Mesendoderm (in vitro differentiated cells): ENCODE measurements at regions not wholly inside any gene's neighbourhood (a gene's known extent, or its start where the extent isn't known, plus 50 kb on each side); places are given as distances from the start of the nearest gene placed in this dataset.

Experiments used
- DNase-seq: peaks from one replicate; pipeline ENCODE4 v3.0.0; 2013
- H2AK5ac ChIP-seq: 2 replicates; pipeline ENCODE4 v1.6.1; 2013; ENCODE audit warnings: low read length, inconsistent platforms
- H2BK120ac ChIP-seq: 2 replicates; pipeline ENCODE4 v1.6.1; 2013; ENCODE audit warnings: low read depth, mild to moderate bottlenecking, low read length, moderate library complexity, mixed read lengths
- H2BK15ac ChIP-seq: replicated peaks from 2 replicates; pipeline ENCODE4 v1.6.1; 2013; ENCODE audit warnings: low read depth, mild to moderate bottlenecking, moderate library complexity
- H2BK5ac ChIP-seq: 2 replicates; pipeline ENCODE4 v1.6.1; 2013; ENCODE audit warnings: low read length, inconsistent platforms
- H3K18ac ChIP-seq: 2 replicates; pipeline ENCODE4 v1.6.1; 2013; ENCODE audit warnings: mild to moderate bottlenecking, low read length, mixed read lengths
- H3K23ac ChIP-seq: one replicate; pipeline ENCODE4 v1.6.1; 2013; ENCODE audit warnings: low read length
- H3K27ac ChIP-seq: 2 replicates; pipeline ENCODE4 v1.5.1; 2013; ENCODE audit warnings: low read depth, mild to moderate bottlenecking, inconsistent platforms, low read length, moderate library complexity
- H3K27me3 ChIP-seq: 2 replicates; pipeline ENCODE4 v1.6.1; 2013; ENCODE audit warnings: low read length, control low read depth, mild to moderate bottlenecking, inconsistent platforms; ENCODE audit not compliant: insufficient read depth, poor library complexity
- H3K36me3 ChIP-seq: 2 replicates; pipeline ENCODE4 v1.6.1; 2013; ENCODE audit warnings: low read length, inconsistent platforms; ENCODE audit not compliant: control insufficient read depth, insufficient read depth
- H3K4ac ChIP-seq: one replicate; pipeline ENCODE4 v1.6.1; 2013; ENCODE audit warnings: low read depth, mild to moderate bottlenecking, low read length, moderate library complexity
- H3K4me1 ChIP-seq: 2 replicates; pipeline ENCODE4 v1.6.1; 2013; ENCODE audit warnings: low read depth, low read length, inconsistent platforms; ENCODE audit not compliant: control insufficient read depth
- H3K4me2 ChIP-seq: 2 replicates; pipeline ENCODE4 v1.6.1; 2013; ENCODE audit warnings: low read length
- H3K4me3 ChIP-seq: 2 replicates; pipeline ENCODE4 v1.5.1; 2013; ENCODE audit warnings: mild to moderate bottlenecking, low read length
- H3K56ac ChIP-seq: one replicate; pipeline ENCODE4 v1.6.1; 2013; ENCODE audit warnings: low read length
- H3K79me1 ChIP-seq: 2 replicates; pipeline ENCODE4 v1.6.1; 2013; ENCODE audit warnings: low read length, inconsistent platforms
- H3K79me2 ChIP-seq: 2 replicates; pipeline ENCODE4 v1.6.1; 2013; ENCODE audit warnings: mild to moderate bottlenecking, low read length; ENCODE audit not compliant: control insufficient read depth, insufficient read depth
- H3K9ac ChIP-seq: 2 replicates; pipeline ENCODE4 v1.6.1; 2013; ENCODE audit warnings: low read length, inconsistent platforms
- H4K5ac ChIP-seq: one replicate; pipeline ENCODE4 v1.6.1; 2013; ENCODE audit warnings: low read length
- H4K8ac ChIP-seq: one replicate; pipeline ENCODE4 v1.6.1; 2013; ENCODE audit warnings: low read depth, mild to moderate bottlenecking, control low read depth, low read length, moderate library complexity
- WGBS: extraction: QIAGEN DNeasy Blood & Tissue Kit; methylation state at CpG from one replicate; pipeline ENCODE4 v1.1.7; 2013; ENCODE audit warnings: low lambda C conversion rate, missing lambda C conversion rate; ENCODE audit not compliant: insufficient coverage; ENCODE audit errors: extremely low coverage; 5-methylcytosine and 5-hydroxymethylcytosine counted together

DNA sequence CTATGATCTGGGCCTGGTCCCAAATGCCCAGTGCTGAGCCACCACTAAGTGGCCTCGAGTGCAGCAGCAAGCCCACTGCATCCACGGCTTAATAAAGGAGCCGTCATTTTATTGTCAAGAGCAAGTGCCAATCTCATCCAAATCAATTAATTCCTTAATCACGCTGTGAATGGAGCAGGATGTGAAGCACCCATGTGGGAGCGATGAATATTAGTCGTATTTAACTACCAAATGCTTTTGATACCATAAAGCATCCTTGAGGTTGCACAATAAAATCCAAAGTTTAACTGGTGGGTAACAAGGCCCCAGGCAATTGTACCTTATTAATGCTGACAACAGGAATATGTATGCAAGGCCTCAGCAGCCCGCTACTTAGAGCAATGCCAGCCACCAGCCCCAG lies 226.0 kb upstream of the C16orf82 start:
- Histone ChIP-seq H3K4me2 (no peak overlapping the region), H2BK120ac (no peak overlapping the region)
- no CpG with 5 or more reads among the region's 7 CpGs for WGBS

DNA sequence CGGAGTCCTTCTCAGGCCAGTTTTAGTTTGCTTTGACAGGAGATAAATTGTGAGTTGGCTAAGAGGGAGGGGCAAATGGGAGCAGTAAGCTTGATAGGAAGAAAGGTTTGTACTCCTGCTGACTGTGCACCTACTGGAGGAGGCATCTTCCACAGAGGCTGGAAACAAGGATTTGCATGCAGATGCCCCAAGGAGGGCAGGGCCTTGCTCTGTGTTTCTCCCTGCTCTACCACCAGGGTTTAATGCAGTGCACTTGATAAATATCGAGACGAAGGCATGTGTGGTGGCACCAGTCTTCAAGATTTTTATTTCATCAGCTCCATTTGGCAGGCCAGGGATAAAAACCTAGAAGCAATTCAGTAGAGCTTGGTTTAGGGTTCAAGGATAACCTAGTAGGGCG lies 210.5 kb upstream of the C16orf82 start:
- Histone ChIP-seq H3K79me1 (no peaks in the 10 kb centered on the region), H2BK5ac (no peak overlapping the region), H3K23ac (no peak overlapping the region), H2BK120ac (no peak overlapping the region), H3K4ac (no peak overlapping the region), H3K79me2 (no peaks in the 10 kb centered on the region), H3K4me3 (no peak overlapping the region), H2BK15ac (no peak overlapping the region), H3K4me1 (no peaks in the 10 kb centered on the region), H4K8ac (no peak overlapping the region), H3K36me3 (no peaks in the 10 kb centered on the region), H3K18ac (no peak overlapping the region), H2AK5ac (no peak overlapping the region), H3K27me3 (no peaks in the 10 kb centered on the region), H3K56ac (no peak overlapping the region), H3K4me2 (no peak overlapping the region), H3K9ac (no peak overlapping the region), H4K5ac (no peak overlapping the region), H3K27ac (no peak overlapping the region)
- DNase-seq: no peak
- no CpG with 5 or more reads among the region's 4 CpGs for WGBS

More for the DNA sequence above, 226.0 kb upstream of the C16orf82 start:
- Histone ChIP-seq H3K9ac (no peak overlapping the region), H3K4me1 (no peaks in the 10 kb centered on the region), H3K79me1 (no peaks in the 10 kb centered on the region), H3K18ac (no peak overlapping the region), H4K8ac (no peak overlapping the region), H2AK5ac (no peak overlapping the region), H2BK15ac (no peak overlapping the region), H3K79me2 (no peaks in the 10 kb centered on the region), H3K4ac (no peak overlapping the region), H3K27me3 (no peaks in the 10 kb centered on the region), H3K36me3 (no peaks in the 10 kb centered on the region), H3K56ac (no peak overlapping the region), H3K23ac (no peak overlapping the region), H4K5ac (no peak overlapping the region), H3K4me3 (no peak overlapping the region), H3K27ac (no peak overlapping the region), H2BK5ac (no peak overlapping the region)
- DNase-seq: no peak

DNA sequence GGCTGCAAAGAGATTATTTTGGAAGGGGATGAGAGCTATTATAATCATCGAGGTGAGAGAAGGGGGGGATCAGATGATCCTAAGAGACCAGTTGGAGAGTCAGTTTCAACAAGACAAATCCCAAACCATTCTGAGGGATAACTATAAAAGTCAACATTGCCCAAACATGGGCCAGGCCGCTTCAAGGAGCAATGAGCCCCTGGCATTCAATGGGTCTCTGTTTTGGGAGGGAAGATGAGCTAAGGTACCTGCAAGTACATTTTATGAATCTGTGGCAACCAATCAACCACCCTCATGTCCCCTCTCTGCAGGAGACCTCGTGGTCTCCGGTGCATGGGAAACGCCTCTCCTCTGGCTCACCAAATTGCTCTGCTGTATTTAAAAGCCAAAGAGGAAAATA lies 209.9 kb upstream of the C16orf82 start:
- no peak overlapping the region for H3K9ac ChIP-seq
- H3K18ac ChIP-seq: no peak overlapping the region
- H4K8ac ChIP-seq: no peak overlapping the region
- no peak for DNase-seq
- H3K4me3 ChIP-seq: no peak overlapping the region
- H4K5ac ChIP-seq: no peak overlapping the region
- no peak overlapping the region for H2BK15ac ChIP-seq
- H3K4ac ChIP-seq: no peak overlapping the region
- H2BK5ac ChIP-seq: no peak overlapping the region
- H3K36me3 ChIP-seq: no peaks in the 10 kb centered on the region
- H2AK5ac ChIP-seq: no peak overlapping the region
- no peaks in the 10 kb centered on the region for H3K79me2 ChIP-seq
- no peak overlapping the region for H3K27ac ChIP-seq
- no peak overlapping the region for H3K56ac ChIP-seq
- no peak overlapping the region for H2BK120ac ChIP-seq
- no CpG with 5 or more reads among the region's 5 CpGs for WGBS
- no peaks in the 10 kb centered on the region for H3K27me3 ChIP-seq
- no peak overlapping the region for H3K4me2 ChIP-seq
- no peak overlapping the region for H3K23ac ChIP-seq
- no peaks in the 10 kb centered on the region for H3K4me1 ChIP-seq
- H3K79me1 ChIP-seq: no peaks in the 10 kb centered on the region

DNA sequence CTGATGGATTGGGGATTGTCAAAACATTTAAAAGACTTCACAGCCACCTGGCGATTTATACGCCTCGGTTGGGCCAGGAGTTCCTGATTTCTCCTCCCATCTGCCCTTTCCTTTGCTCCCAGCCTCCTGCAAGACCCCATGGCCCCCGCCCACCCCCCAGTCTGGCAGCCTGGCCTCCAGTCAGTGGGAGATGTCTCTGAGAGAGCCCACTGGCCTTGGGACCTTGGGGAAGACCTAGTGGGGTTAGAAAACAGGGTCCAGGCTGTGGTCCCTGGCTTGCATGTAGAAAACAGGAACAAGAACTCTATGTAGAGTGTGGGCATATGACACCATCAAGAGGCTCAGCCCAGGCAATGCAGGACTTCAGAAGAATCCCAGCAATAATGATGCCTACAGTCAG lies 209.4 kb upstream of the C16orf82 start:
- WGBS: no CpG with 5 or more reads among the region's 4 CpGs
- H2AK5ac ChIP-seq: no peak overlapping the region
- no peak overlapping the region for H3K56ac ChIP-seq
- H3K4ac ChIP-seq: no peak overlapping the region
- H3K27me3 ChIP-seq: no peaks in the 10 kb centered on the region
- H3K27ac ChIP-seq: no peak overlapping the region
- H3K4me1 ChIP-seq: no peaks in the 10 kb centered on the region
- no peak overlapping the region for H3K4me3 ChIP-seq
- H3K9ac ChIP-seq: no peak overlapping the region
- no peak overlapping the region for H4K5ac ChIP-seq
- no peaks in the 10 kb centered on the region for H3K79me1 ChIP-seq
- no peak overlapping the region for H3K18ac ChIP-seq
- H2BK120ac ChIP-seq: no peak overlapping the region
- H3K79me2 ChIP-seq: no peaks in the 10 kb centered on the region
- no peak overlapping the region for H4K8ac ChIP-seq
- no peak for DNase-seq
- no peaks in the 10 kb centered on the region for H3K36me3 ChIP-seq
- H3K23ac ChIP-seq: no peak overlapping the region
- H2BK15ac ChIP-seq: no peak overlapping the region
- H2BK5ac ChIP-seq: no peak overlapping the region
- no peak overlapping the region for H3K4me2 ChIP-seq

DNA sequence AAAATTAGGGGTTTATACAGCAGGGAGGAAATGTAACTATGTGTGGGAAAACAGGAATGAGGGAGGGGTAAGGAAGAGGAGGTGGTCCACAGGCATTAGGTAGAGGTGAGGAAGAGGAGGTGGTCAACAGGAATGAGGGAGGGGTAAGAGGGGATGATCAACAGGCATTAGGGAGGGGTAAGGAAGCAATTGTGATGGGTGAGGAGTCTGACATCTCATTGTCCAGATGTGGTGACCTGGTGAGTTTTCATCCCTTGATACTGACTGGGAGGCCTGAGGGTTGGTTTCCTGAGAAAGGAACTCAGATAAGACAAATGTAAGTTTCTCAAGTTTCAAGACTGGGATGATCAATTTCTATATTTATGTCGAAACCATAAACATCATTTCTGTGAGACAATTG lies 206.2 kb upstream of the C16orf82 start:
- Histone ChIP-seq H3K27me3 (no peaks in the 10 kb centered on the region), H2BK15ac (no peak overlapping the region), H3K4me3 (no peak overlapping the region), H4K8ac (no peak overlapping the region), H4K5ac (no peak overlapping the region), H3K4me2 (no peak overlapping the region), H2AK5ac (no peak overlapping the region), H3K23ac (no peak overlapping the region), H3K36me3 (no peaks in the 10 kb centered on the region), H2BK120ac (no peak overlapping the region), H3K27ac (no peak overlapping the region), H3K4me1 (no peaks in the 10 kb centered on the region), H3K56ac (no peak overlapping the region), H3K4ac (no peak overlapping the region), H3K9ac (no peak overlapping the region), H3K18ac (no peak overlapping the region), H3K79me1 (no peaks in the 10 kb centered on the region), H2BK5ac (no peak overlapping the region), H3K79me2 (no peaks in the 10 kb centered on the region)
- no peak for DNase-seq
- WGBS: no CpG with 5 or more reads among the region's 1 CpG

DNA sequence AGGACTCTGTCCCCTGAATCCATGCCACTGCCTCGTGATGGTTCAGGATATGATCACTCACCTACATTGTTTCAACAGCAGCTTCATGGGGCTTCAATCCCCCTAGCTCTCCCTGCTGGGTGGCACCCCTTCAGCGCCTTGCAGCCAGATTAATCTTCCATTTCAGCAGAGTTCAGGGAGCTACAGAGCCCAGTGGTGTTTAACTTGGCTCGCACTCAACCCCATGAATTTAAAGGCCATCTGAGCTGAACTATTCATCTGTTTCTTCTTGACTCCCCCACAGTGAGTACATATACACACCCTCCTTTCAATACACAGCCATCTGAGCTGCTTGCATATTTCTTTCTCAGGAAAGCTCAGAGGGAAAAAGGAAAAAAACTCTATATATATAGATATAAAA lies 202.8 kb upstream of the C16orf82 start:
- Histone ChIP-seq H3K79me2 (no peaks in the 10 kb centered on the region), H2BK5ac (no peak overlapping the region), H2AK5ac (no peak overlapping the region), H3K23ac (no peak overlapping the region), H3K27me3 (no peaks in the 10 kb centered on the region), H2BK15ac (no peak overlapping the region), H4K8ac (no peak overlapping the region), H3K27ac (no peak overlapping the region), H4K5ac (no peak overlapping the region), H3K9ac (no peak overlapping the region), H3K79me1 (no peaks in the 10 kb centered on the region), H3K36me3 (no peaks in the 10 kb centered on the region), H3K4me2 (no peak overlapping the region), H3K4me1 (no peaks in the 10 kb centered on the region), H3K4me3 (no peak overlapping the region), H3K4ac (no peak overlapping the region), H2BK120ac (no peak overlapping the region), H3K56ac (no peak overlapping the region), H3K18ac (no peak overlapping the region)
- WGBS: no CpG with 5 or more reads among the region's 3 CpGs
- no peak for DNase-seq
